NCI-H2081 (cell line): ENCODE measurements at regions not wholly inside any gene's neighbourhood (a gene's known extent, or its start where the extent isn't known, plus 50 kb on each side); places are given as distances from the start of the nearest gene placed in this dataset.
A peak's percentile ranks its signal among the peaks of the same experiment; 100 is the strongest.

ENCODE experiments used
- DNase-seq, 2 experiments: peaks; one replicate each; lab custom pipeline; 2025; lab: John Stamatoyannopoulos, UW

DNA sequence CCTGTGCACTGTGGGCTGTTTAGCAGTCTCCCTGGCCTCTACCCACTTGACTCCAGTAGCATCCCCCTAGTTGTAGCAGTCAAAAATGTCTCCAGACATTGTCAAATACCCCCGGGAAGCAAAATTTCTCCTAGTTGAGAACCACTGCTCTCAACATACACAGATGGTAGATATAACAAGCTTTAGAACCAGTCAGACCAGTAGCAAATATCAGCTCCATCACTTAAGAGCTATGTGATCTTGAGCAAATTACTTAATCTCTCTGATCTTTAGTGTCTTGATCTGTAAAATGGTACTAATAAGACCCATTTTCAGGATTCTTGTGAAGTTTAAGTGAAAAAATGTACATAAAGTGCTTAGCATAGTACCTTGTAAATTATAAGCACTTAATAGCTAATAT, 96.2 kb downstream of the DUSP6 start:
- no peak for DNase-seq

DNA sequence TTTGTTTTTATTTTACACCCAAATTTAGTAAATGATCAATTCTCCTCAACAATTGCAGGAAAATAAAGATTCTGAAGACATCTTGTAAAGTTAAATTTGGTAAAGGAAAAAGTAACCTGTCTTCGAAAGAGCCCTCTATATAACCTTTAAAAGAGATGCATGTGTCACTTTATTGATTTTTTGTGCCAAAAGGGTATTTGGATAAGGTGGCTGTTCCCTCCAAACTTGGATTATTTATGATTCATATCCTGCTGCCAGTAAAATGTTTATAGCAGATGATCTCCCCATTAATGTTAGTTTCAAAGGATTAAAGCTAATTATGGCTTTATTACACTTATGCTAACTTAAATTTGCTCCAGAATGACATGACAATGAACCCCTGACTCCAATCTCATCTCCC, 98.8 kb downstream of the DUSP6 start:
- no peak for DNase-seq

DNA sequence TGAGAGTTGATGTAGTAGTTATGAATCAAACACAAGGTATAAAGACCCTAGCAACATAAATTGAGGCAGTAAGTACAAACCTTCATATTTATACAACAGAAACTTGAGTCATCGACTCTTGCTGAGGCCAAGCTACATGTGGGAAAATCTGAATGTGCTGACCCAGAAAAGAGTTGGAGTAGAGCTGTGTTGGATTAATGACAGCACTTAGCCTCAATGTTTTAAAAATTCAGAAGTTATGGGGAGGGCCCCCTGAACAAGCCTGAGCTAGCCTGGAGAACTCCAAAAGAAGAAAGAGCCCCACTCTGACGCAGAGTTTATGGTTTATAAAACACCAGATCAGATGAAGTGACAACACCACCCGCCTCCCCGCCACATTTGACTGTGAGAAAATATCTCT, 100.0 kb downstream of the DUSP6 start:
- no peak for DNase-seq

DNA sequence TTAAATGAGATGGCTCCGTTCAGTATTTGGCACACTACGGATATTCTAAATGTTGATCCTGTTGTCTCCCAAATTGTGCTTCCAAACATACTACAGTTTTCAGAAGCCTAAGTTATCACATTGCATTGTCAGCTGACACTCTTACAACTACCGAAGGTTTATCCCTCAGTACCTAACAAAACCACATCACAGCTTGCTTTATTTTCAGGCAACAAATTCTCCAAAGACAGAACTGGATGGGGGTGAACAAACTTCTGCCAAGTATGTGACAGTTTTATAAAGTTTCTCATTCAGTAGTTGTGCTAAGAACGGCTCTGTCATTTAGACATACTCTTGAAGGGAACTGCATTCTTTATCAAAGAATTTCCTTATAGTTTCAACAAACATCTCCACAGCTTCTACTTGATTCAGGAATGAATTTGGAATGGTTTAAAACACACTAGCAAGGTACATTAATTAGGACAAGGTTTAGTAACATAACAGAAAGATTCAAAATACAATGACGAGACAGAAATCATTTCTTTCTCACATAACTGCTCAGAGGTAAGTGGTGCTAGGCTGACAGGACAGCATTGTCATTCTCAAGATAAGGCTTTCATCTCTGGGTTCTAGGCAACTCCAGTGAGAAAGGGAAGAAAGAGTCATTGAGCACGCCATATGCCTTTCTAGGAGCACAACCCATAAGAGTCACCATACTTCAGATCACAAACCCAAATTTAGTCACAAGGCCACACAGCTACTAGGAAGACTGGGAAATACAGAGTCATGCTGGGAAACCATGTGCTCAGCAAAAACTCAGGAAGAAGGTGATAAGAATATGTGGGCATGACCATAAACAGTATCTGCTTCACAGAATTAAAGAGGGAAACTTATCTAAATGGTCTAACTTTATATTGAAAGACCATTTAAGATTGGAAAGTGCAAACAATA, 100.7 kb downstream of the DUSP6 start:
- DNase-seq: no peak

DNA sequence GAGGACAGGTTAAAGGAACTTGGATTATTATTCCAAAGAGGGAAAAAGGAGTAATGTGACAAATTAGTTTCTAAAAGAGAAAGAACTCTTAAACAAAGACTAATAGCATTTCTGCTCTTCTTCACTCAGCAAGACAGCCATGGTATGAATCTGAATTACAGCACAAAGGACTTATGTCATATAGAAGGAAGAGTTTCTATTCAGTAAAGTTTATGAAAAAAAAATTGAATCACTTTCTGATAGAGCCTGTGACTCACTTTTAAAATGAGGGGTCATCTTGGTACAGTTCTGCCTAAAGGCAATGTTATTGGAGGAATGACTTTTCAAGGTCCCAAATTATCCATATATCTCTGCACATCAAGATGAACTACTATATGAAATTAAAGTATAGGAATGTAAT, 101.7 kb downstream of the DUSP6 start:
- no peak for DNase-seq

DNA sequence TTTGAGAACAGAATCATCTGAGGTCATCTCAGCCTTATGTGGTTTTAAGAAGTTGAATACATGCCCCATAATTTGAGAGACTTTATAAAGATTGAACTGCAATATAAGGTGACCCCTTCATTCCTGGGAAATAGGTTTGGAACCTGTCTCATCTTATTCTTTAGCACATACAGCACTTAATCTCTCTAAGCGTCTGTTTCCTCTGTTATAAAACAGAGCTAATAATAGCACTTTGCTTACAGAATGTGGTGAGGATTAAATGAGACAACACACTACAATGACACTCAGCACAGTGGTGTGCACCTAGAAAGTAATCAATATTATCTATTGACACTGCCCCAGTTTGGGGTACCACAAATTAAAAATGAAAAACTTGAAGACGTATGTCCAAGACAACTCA, 102.1 kb downstream of the DUSP6 start:
- no peak for DNase-seq

DNA sequence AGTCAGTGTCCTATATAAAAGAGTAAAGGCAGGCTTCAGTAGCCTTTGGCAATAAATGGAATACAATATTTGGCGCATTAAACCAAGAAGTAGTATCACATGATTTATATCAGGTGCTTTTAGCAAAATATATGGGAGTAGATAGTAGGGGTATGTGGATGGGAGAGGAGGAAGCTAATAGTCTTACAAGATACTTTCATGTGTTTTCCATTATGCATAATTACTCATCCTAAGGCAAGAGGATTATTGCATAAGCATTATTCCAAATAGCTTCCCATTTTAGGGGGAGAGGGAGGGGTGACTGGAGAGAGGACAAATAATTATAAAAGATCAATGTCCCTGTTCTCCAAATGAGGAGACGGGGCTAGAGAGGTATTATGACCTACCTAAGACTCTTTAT, 104.3 kb downstream of the DUSP6 start:
- DNase-seq: no peak

DNA sequence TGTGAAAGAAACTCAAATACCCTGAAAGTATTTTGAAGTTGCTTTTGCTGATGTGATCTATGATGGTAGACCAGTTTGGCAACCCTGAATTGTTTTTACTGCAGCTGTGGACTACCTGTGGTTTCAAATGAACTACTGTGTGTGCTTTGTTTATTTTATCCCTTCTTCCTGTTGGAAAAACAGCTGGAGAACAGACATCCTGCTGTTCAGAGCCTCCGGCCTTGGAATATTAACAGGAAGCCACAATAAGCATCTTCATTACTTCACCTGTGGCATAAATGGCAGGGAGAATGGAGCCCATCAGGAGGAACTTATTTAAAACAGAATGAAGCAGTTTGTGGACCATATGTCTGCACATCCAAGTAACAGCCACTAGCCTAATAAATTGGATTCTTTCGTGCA, 104.8 kb downstream of the DUSP6 start:
- DNase-seq: peak; percentile 46 to 80

DNA sequence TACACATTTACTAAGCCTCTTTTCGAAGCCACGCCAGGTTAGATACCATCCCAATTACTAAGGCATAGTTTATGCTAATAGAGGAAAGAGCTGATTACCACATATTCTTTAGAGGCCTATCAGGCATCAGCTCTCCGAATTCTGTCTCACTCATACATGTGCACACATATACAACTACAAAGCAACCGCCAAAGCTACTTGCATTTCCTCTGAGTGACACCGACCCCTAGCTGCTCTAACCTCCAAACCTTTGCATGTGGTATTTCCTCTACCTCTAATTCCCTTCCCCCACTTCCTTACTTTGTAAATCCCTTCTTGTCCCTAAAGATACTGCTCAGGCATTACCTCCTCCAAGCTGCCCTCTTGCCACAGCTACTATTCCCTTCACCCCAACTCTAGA, 107.2 kb downstream of the DUSP6 start:
- no peak for DNase-seq

DNA sequence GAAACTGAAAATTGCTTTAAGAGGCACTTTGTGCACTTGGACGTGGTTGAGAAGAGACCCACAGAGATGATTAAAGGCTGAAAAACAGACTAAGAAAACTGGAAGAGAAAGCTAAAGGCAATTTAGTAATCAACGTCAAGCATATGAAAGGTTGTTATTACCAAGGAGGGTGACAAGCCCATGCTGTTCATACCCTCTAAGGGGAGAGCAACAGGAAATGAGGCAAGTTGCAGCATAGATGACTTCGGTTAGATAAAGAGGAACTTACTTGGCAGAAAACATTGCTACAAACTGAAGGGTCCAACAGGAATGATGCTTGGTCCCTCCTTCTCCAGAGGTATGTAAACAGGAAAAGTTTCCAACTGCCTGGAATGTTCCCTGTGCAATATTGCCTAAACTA, 107.8 kb downstream of the DUSP6 start:
- DNase-seq: no peak

DNA sequence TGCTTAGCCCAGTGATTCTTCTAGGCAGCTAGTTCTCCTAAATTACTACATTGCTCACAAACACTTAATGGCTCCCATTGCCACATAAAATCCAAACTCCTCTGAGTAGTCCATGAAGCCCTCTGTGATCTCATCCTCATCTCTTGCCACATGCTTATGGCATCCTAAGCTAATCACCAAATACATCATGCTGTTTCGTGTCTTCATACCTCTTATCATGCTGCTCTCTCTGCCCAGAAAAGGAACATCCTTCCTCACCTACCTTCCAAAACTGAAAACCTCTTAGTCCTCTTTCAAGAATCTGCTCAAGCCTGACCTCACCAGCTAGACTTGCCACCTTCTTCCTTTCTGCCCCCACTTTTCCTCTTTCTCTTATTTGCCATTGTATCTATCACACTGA, 108.5 kb downstream of the DUSP6 start:
- DNase-seq: no peak

DNA sequence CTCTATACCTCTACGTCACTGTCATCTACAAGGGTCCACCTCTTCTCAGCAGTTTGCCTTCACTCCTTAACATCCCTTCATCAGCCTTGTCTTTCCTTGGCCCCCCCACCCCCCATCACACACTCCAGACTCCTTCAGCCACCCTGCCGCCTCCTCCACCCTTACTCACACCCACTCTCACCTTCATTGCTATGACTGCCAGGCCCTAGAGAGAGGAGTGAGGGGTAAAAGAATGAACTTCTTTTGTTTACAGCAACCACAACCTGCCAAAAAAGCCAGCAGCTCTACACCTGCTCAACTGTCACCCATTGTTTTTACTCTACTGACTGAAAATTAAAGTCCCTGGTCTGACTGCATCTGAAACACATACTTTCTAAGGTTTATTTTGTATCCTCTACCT, 112.8 kb downstream of the DUSP6 start:
- DNase-seq: peak in 1 of 2 experiments; percentile 12

DNA sequence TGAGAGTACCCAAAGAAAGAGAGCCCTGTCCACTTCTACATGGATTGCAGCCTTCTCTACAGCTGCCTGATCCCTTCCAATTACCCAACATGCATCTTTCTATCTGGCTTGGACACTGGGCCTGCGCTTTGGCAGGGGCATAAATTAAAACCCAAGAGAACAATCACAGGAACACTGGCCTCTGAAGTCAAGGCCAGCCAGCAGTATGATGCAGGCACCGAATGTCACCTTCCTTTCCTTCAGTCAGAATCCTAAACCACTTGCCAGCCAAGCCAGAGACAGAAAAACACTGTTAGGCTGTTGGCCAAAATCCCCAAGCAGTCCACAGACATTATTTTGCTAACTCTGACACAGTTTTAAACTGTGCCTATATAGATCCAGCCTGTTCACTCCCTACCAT, 113.7 kb downstream of the DUSP6 start:
- DNase-seq: no peak

DNA sequence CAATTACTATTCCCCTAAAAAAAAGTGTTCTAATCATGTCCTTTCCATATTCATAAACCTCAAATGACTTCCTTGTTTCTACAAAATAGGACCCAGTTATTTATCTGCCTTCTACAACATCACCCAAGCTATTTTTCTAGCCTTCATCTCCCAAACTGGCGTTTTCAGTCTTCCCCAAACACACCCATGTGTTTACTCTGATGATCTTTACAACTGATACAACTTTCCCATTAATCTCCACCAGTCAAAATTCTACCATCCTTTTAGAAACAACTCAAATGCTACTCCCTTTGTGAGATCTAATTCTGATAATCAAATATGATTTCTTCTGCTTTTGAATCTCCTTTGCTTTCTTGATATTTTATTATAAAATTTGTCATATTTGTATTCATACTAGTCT, 114.5 kb downstream of the DUSP6 start:
- no peak for DNase-seq

DNA sequence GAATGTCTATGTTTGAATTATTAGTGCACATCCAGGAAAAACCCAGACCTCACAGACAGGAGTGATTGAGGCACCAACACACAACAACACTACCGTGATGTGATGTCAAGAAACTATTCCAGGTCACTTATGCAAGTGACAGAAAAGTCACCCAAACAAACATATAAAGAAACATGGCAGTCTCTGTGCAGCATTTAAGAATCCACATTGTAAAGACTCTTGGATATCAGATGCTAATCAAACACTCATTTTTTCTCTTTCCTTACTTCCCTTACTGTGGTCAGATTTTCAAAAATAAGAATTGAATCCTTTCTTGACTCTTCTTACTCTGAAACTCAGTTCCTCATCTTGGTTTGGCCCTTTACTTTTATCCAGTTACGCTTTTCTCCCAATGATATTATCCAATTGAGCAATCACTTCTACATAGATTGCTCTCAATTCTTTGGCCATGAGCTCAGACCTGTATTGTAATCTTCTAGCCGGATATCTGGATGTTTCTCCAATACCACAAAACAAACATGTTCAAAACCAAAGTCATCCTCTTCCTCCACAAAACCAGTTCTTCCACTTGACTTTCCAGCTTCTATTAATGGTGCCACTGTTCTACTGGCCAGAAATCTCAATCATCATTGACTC, 115.4 kb downstream of the DUSP6 start:
- no peak for DNase-seq

DNA sequence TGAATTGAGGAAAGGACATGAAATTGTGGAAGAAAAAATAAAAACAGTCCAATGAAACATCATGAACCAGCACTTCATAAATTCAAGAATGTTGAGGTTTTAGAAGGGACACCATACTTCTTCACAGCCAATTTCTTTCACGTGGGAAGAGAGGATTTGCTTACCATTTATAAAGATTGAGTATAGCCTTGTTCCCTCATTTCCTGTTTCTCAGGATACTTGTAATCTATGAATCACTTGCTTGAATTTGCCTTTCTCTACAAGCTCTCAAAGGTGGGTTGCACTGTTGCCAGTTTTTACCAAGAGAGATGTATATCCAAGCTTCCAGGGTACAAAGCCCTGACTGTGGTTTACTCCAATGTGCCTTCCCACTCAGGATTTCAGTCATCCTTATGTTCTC, 116.1 kb downstream of the DUSP6 start:
- no peak for DNase-seq

DNA sequence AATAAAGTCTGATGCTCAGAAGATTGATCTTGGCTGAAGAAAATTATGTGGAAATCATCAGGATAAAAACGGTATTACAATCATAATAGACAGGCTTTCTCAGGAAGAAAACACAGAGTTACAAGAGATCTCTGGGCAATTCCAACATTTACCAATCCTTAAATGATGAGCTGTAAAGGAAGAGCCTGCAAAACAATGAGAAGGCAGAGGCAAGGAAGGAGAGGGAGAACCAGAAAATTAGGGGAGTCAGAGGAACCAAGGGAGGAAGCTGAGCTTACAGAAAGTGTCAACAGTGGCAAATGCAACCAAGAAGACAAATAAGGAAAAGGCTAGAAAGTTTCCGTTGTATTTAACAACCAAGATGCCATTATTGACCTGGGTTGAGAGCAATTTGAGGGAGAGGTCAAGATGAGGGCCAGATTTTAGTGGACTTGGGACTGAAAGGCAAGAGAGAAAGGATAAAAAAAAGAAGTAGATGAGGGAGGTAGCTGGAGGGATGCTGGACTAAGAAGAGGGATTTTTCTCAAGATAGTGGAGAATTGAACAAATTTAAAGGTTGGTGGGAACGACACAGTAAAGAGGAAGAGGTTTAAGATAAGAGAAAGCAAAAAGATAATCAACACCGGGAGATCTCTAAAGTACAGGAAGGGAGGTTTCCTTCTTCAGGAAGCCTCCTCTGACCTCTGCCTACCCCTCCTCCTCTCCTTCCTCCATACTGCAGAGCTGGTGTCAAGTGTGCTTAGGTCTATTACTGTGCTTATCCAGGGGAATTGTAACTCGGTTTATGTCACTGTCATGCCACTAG, 116.9 kb downstream of the DUSP6 start:
- DNase-seq: no peak

DNA sequence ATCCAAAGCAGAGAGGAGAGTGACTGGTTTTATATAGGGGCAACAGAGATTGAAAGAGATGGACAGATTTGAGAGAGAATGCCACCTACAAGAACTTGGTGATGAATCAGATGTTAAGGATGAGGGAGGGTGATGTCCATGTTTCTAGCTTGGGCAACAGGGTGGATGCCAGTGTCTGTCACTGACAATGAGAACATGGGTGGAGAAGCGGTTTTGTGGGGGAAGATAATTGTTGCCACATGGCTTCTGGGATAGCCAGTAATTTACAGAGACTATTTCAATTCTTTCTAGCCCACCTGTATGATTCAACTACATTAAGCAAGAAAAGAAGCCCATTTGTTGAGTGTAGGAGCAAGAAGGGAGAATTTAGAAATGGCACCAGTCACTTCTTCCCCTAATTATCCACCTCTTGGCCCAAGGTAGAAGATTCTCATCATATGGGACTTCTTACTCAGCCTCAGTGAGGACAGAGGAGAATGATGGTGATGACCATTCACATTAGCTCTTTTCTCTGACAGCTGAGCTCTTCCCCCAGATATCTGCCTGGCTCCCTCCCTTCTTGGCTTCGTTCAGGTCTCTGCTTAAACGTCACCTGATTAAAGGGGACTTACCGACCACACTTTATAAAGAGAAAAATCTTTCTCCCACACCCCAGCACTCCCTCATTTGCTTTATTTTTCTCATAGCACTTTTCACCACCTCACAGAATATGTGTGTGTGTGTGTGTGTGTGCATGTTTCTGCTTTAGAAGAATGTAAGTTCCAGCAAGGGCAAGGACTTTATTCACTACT, 117.8 kb downstream of the DUSP6 start:
- no peak for DNase-seq

DNA sequence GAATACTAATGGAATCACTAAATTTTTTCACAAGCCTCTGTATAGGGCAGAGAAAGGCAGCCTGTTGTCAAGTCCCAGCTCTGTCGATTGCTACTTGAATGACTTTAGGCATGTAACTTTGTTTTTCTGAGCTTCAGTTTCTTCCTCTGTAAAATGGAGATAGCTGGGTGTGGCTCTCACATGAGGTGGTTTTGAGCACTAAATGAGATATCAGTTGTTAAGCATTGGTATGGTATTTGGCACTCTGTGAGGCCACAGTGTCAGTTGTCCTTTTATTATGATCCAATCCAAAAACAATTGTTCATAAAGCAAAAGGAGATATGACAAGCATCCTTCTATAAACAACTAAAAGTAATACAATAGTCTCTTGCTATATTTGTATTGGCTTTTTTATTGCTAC, 120.6 kb downstream of the DUSP6 start:
- DNase-seq: no peak

DNA sequence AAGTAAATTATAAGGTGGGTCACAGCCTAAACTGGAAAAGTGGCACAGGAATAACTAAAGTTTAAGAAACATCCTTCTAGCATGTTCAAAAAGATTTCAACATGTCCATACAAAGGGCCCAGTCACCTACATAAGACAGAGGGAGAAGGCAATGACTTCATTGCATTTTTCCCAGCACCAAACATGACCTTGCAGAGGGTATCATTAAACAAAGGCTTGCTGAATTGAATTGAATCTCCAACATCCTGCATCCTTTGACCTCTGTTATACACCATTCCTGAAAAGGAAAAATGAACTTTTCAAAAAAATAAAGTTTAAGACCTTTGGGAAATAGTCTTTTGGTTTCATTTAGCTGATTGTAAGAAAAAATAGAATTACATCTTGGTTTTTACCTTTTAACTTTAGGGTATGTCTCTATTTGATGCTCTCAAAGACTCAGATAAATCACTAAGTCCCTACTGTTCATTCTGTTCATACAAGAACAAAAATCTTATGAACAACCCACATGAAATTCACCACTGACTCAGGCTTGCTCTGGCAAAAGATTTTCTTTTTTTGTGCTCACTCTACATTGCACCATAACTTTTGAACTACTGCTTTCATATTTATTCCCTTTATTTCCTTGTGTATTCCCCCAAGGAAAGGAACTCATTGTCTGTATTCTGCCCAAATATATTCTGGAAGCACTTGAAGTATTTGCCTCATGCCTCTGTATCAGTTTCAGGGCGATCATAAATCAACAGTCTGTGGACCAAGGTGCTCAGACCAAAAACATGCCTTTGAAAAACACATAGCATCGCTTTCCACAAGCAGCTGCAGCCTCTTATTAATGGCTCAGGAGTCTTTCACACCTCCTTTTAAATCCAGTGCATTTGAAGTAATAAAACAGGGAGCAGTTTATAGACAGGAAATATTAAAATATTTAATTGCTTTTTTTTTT, 121.7 kb downstream of the DUSP6 start:
- no peak for DNase-seq

DNA sequence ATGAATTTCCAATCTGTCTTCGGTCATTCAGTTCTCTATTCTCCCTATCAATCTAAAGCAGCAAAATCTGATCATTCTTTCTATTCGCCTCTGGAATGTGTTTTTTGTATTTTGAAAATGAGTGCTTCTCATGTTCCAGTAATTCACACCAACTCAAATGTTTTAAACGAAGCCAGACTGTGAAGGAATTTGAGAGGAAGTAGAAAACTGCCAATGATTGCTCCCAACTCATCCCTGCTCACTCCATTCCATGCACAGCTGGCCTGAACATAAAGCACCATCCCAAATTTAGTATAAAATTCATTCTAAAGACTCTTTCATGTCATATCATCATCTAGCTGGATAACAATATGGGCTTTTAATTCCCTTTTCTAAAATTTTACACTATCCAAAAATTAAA, 123.8 kb downstream of the DUSP6 start:
- DNase-seq: no peak
